Loucy (cell line): ENCODE measurements at regions not wholly inside any gene's neighbourhood (a gene's known extent, or its start where the extent isn't known, plus 50 kb on each side); places are given as distances from the start of the nearest gene placed in this dataset.

Source experiments
- H2AFZ ChIP-seq: fragments of 200-600 bp; sonication (generic); 2 replicates; pipeline ENCODE4 v1.6.0; 2016; ENCODE audit warnings: antibody characterized with exemption, mild to moderate bottlenecking, low read length, moderate library complexity
- H3F3A ChIP-seq: fragments of 200-600 bp; 2 replicates; pipeline ENCODE4 v1.6.0; 2016; ENCODE audit warnings: antibody characterized with exemption, low read depth, mild to moderate bottlenecking
- H3K27me3 ChIP-seq: fragments of 200-600 bp; sonication (generic); 2 replicates; pipeline ENCODE4 v1.6.1; 2014; ENCODE audit warnings: low read length, mild to moderate bottlenecking; ENCODE audit not compliant: insufficient read depth, poor library complexity, severe bottlenecking
- H3K36me3 ChIP-seq: fragments of 200-600 bp; sonication (generic); 2 replicates; pipeline ENCODE4 v1.6.1; 2016; ENCODE audit warnings: low read length; ENCODE audit not compliant: insufficient read depth
- H3K4me1 ChIP-seq: fragments of 200-600 bp; sonication (generic); 2 replicates; pipeline ENCODE4 v1.5.1; 2014; ENCODE audit warnings: low read length, mild to moderate bottlenecking; ENCODE audit not compliant: insufficient read depth, poor library complexity, severe bottlenecking
- H3K4me2 ChIP-seq: fragments of 200-600 bp; sonication (generic); 2 replicates; pipeline ENCODE4 v1.6.0; 2014; ENCODE audit warnings: antibody characterized with exemption, low read length, low read depth, mild to moderate bottlenecking; ENCODE audit not compliant: poor library complexity, severe bottlenecking
- H3K4me3 ChIP-seq: fragments of 200-600 bp; sonication (generic); 2 replicates; pipeline ENCODE4 v1.5.1; 2014; ENCODE audit warnings: low read length, mild to moderate bottlenecking, mixed read lengths; ENCODE audit not compliant: poor library complexity, severe bottlenecking
- H3K79me2 ChIP-seq: fragments of 200-600 bp; sonication (generic); 2 replicates; pipeline ENCODE4 v1.6.1; 2014; ENCODE audit warnings: low read length; ENCODE audit not compliant: insufficient read depth
- H3K9ac ChIP-seq: fragments of 200-600 bp; sonication (generic); 2 replicates; pipeline ENCODE4 v1.6.0; 2014; ENCODE audit warnings: mild to moderate bottlenecking, low read depth, low read length, moderate library complexity; ENCODE audit not compliant: poor library complexity, severe bottlenecking
- H3K9me2 ChIP-seq: fragments of 200-600 bp; sonication (generic); replicated peaks from 2 replicates; pipeline ENCODE4 v1.6.1; 2016; ENCODE audit warnings: low read depth, low read length, mixed read lengths
- H3K9me3 ChIP-seq: fragments of 200-600 bp; sonication (generic); 2 replicates; pipeline ENCODE4 v1.6.1; 2014; ENCODE audit warnings: mild to moderate bottlenecking, antibody characterized with exemption, low read length, low read depth; ENCODE audit not compliant: insufficient read depth
- H4K20me1 ChIP-seq: fragments of 200-600 bp; sonication (generic); 2 replicates; pipeline ENCODE4 v1.6.0; 2014; ENCODE audit warnings: antibody characterized with exemption, low read length, mild to moderate bottlenecking; ENCODE audit not compliant: insufficient read depth, poor library complexity, severe bottlenecking
- CTCF ChIP-seq: fragments of 200-600 bp; sonication (generic); conservative IDR thresholded peaks from 2 replicates; pipeline ENCODE4 v1.5.1; 2014; ENCODE audit warnings: mild to moderate bottlenecking, antibody characterized with exemption, low read length
- EZH2phosphoT487 ChIP-seq: fragments of 200-600 bp; IDR thresholded peaks from 2 replicates; pipeline ENCODE4 v1.6.1; 2018; ENCODE audit warnings: antibody characterized with exemption, mild to moderate bottlenecking, moderate library complexity, borderline replicate concordance

GRCh38 chr11:116686866-116687265 is 85.9 kb downstream of the BUD13 start:
- H3K4me1 ChIP-seq = no peaks in the 10 kb centered on the region
- no peak overlapping the region for H2AFZ ChIP-seq
- H3K4me3 ChIP-seq = no peak overlapping the region
- H3K36me3 ChIP-seq = no peaks in the 10 kb centered on the region
- no peak overlapping the region for H3K9ac ChIP-seq
- H3F3A ChIP-seq = no peaks in the 10 kb centered on the region
- H3K27me3 ChIP-seq = no peaks in the 10 kb centered on the region
- no peaks in the 10 kb centered on the region for H3K9me3 ChIP-seq
- H3K79me2 ChIP-seq = no peaks in the 10 kb centered on the region
- no peaks in the 10 kb centered on the region for H3K9me2 ChIP-seq
- TF ChIP-seq CTCF = no peak
- TF ChIP-seq EZH2phosphoT487 = no peak
- H3K4me2 ChIP-seq = no peak overlapping the region
- no peaks in the 10 kb centered on the region for H4K20me1 ChIP-seq

GRCh38 chr11:116683982-116684381 is 88.8 kb downstream of the BUD13 start:
- no peaks in the 10 kb centered on the region for H3K36me3 ChIP-seq
- no peaks in the 10 kb centered on the region for H3F3A ChIP-seq
- H2AFZ ChIP-seq = no peak overlapping the region
- H3K27me3 ChIP-seq = no peaks in the 10 kb centered on the region
- H3K4me2 ChIP-seq = no peak overlapping the region
- no peak for TF ChIP-seq EZH2phosphoT487
- no peak for TF ChIP-seq CTCF
- H3K4me3 ChIP-seq = no peak overlapping the region
- H3K9ac ChIP-seq = no peak overlapping the region
- H3K9me3 ChIP-seq = no peaks in the 10 kb centered on the region
- H3K79me2 ChIP-seq = no peaks in the 10 kb centered on the region
- no peaks in the 10 kb centered on the region for H3K4me1 ChIP-seq
- no peaks in the 10 kb centered on the region for H4K20me1 ChIP-seq
- no peaks in the 10 kb centered on the region for H3K9me2 ChIP-seq

GRCh38 chr11:116680349-116681125 is 92.2 kb downstream of the BUD13 start:
- no peaks in the 10 kb centered on the region for H3K27me3 ChIP-seq
- no peak overlapping the region for H3K9ac ChIP-seq
- H3K36me3 ChIP-seq = no peaks in the 10 kb centered on the region
- H3F3A ChIP-seq = no peaks in the 10 kb centered on the region
- no peak overlapping the region for H3K4me3 ChIP-seq
- no peaks in the 10 kb centered on the region for H3K9me3 ChIP-seq
- no peak overlapping the region for H3K4me2 ChIP-seq
- TF ChIP-seq EZH2phosphoT487 (no peak), CTCF (no peak)
- H3K9me2 ChIP-seq = no peaks in the 10 kb centered on the region
- H4K20me1 ChIP-seq = no peaks in the 10 kb centered on the region
- H3K4me1 ChIP-seq = no peaks in the 10 kb centered on the region
- H3K79me2 ChIP-seq = no peaks in the 10 kb centered on the region
- H2AFZ ChIP-seq = no peak overlapping the region
